ENCODE measurements at regions not wholly inside any gene's neighbourhood (a gene's known extent, or its start where the extent isn't known, plus 50 kb on each side); places are given as distances from the start of the nearest gene placed in this dataset.

- TF ChIP-seq FOXA1 (IDR thresholded peaks at IDR 0.05): no peak
- no peak for TF ChIP-seq ELF4 (IDR thresholded peaks at IDR 0.05)
- no peak for TF ChIP-seq BHLHE40 (IDR thresholded peaks at IDR 0.05; ENCODE audit: borderline replicate concordance)
- TF ChIP-seq ARNT (IDR thresholded peaks at IDR 0.05): no peak
- TF ChIP-seq FOXK2 (IDR thresholded peaks at IDR 0.05): no peak
- TF ChIP-seq FOXM1 (IDR thresholded peaks at IDR 0.05; ENCODE audit: borderline replicate concordance): no peak
- TF ChIP-seq SUZ12 (IDR thresholded peaks at IDR 0.05): no peak
- no peak for TF ChIP-seq SP1 (IDR thresholded peaks at IDR 0.05)
- no peak for TF ChIP-seq PKNOX1 (IDR thresholded peaks at IDR 0.05)
Measured at GRCh38 chr2:182646763-182647498, 69.1 kb upstream of the DNAJC10 start.

Data from HEK293T (cell line).